T follicular helper cell (primary cell): ENCODE measurements at regions not wholly inside any gene's neighbourhood (a gene's known extent, or its start where the extent isn't known, plus 50 kb on each side); places are given as distances from the start of the nearest gene placed in this dataset.

Experiments used
- DNase-seq: peaks from one replicate; pipeline ENCODE4 v3.0.0-alpha.2; 2020; ENCODE audit warnings: low read depth

GRCh38 chr20:21653628-21654027 is 51.8 kb upstream of the PAX1 start:
- no peak for DNase-seq

DNA sequence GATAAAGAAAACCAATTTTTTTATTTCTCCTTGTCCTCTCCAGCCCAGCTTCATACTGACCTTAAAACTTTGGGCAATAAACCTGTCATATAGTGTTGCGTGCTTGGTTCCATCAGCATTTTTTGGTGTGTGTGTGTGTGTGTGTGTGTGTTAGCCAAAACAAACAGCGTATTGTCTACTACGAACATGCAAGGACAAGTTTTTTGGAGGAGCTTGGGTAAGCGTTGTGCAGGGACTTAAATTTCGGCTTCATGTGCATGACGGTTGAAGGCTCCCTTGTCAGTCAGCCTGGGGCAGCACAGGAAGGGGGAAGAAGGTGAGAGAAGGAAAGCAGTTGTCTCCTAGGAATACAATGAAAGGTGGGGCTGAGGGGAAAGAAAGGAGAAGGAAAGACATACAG is 62.0 kb upstream of the PAX1 start:
- no peak for DNase-seq

DNA sequence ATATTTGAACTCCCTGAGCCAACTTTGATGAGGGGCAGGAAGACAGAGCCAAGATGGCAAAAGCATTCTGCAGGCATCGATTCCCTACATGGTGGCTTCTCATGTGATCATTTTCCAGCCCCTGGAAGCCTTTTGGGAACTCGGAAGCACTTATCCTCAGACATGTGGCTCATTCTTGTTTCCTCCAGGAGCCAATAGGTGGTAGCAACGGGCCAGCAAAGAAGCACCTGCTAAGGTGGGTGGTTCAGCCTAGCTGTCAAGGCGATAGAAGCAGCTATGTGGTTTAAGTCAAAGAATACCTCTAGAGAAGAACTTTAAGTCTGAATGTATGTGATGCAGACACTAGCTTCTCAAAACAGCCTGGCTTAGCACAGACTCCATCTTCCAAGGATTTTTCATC is 64.9 kb upstream of the PAX1 start:
- no peak for DNase-seq

DNA sequence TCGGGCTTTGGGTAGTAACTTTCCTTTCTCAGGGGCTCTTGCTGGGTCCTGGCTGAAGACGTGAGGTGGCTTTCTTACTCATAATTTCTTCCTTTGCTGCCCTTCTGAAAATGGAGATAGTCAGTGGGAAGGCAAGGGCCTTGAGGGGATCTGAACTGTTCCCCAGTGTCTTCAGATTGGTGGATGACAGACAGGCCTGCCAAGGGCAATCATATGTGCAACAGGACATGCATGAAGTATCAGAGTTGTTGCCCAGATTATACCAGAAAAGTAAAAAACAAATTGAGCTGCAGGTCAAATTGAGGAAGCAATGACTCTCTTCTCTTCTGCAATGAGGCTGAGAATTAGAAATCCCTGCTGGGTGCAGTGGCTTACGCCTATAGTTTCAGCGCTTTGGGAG is 71.6 kb upstream of the PAX1 start:
- DNase-seq = no peak

DNA sequence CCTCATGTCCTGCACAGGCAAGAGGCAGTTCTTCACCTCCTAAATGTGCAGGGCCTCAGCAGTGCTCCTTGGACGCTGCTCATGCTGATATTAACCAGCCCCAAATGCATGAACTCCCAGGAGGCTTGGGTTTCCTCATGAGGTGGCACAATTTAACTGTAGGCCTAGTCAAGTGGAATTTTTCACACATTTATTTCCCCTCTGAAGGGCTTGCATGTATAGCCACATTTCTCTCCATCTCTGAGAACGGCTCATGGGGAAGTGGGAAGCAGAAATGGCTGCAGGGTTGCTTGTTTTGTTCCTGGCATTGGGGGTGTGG is 72.8 kb upstream of the PAX1 start:
- DNase-seq = no peak

DNA sequence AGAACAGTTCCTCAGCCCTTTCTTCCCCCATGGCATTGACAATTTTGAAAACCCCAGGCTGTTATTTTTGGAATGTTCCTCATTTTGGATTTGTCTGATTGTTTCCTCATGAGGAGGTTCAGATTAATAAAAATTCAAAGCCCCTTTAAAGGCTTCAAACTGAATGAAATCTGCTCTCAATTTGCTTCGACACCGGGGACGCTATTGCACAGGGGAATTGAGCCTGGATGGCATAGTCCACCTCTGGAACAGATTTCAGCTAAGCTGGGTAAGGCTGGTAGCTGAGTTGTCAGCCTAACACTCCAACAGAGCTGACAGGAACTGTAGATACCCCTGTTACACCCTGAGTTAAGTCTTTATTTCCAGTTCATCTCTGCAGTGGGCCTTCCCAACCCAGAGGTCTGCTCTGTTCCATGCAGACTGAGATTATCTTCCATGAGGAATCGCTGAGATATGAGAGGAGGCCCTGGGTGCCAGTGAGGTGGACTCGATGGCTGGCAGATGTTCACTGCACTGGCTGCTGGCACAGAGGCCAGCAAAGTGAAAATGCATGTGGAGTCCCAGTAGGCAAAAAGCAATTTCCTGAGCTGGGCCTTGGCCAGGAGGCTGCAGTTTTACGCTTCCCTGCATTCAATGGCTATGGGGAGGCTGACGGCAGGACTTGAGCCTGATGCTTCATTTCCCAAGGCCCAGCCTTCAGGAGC is 73.3 kb upstream of the PAX1 start:
- DNase-seq = no peak

DNA sequence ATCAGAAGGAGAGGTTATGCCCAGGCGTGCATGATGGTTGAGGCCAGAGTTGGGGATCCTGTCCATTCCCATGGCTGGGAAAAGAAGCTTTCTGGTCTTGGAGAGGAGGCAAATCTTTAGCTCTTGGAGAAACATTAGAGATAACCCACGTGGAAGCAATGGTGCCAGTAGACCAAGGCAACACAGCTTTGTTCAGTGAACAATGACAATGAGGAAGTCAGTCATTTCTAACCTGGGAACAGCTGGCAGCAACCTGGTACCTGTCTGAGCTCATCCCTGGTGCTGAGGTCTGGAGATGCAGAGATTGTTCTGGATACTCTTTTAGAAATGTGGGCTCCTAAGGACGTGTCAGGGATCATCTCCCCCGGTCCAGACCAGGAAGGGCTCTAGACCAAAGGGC is 76.7 kb upstream of the PAX1 start:
- no peak for DNase-seq

GRCh38 chr20:21623781-21624094 is 81.7 kb upstream of the PAX1 start:
- DNase-seq = no peak

- DNase-seq = no peak
Observed at GRCh38 chr20:21623074-21623780, 82.2 kb upstream of the PAX1 start.

DNA sequence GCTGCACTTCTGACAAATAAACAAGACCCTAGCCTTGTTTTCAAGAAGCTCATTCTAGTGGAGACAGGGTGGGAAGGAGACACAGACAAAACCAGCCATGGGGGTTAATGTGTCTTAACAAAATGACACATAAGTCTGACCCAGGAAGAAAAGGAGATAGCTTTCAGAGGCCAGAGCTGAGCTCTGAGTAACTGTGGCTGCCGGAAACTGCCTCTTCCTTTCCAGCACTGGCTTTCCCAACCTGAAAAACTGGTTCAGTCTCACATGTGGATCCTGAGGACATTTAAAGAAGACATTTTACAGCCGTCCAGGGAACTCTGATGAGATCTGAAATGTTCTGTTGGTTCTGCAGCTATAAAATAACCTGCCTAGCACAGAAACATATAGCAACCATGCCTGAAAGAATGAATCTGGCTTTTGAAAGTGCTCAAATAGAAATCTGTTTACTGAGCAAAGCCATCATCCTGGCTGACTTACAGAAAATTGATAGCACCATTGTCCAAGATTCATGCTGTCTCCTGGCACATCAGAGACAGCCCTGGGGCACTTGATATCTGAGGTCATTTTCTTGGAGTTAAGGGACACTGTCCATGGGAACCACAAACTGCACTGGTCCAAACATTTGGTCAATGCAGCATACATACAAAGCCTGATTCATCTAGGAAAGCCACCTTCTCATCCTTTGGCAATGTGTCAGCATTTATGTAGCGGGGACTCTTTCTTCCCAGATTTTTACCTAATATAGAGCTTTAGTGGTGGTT is 83.2 kb upstream of the PAX1 start:
- no peak for DNase-seq

DNA sequence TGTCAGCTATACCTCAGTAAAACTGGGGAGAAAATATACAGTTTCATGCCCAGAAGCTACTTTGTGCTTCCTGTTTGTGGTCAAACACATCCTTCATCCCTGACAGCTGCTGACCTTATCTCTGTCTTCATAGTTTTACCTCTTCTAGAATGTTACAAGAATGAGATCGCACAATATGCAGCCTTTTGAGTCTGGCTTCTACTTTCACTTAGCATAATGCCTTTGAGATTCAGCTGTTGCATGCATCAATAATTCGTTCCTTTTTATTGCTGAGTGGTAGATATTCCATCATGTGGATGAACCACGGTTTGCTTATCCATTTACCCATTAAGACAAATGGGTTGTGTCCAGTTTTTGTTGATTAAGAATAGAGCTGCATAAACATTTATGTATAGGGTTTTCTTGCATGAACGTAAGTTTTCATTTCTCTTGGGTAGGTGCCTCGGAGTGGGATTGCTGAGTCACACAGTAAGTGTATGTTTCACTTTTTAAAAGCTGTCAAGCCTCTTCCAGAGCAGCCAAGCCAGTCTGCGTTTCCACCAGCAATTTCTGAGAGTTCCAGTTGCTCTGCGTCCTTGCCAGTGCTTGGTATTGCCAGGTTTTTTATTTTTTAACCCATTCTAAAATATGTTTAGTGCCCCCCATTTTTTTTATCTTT is 86.6 kb upstream of the PAX1 start:
- DNase-seq = no peak

GRCh38 chr20:21615617-21616080 is 89.8 kb upstream of the PAX1 start:
- peak; percentile 25 for DNase-seq

DNA sequence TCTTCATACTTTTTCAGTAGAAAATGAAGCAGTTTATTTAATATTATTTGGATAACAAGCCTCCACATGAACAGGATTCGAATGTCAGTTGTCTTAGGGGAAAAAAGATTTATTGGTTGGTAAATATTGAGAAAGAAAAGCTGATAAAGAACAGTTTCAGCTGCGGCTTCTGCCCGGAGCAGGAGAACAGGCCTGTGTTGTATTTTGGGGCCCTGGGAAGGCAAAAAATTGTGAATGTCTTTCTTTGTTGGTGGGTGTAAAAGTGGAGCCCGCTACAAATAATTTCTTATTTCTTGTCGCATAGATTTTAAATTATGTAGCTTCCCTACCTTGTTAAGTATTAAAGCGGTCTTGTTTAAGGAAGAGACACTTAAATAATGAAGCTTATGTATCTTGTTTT is 90.5 kb upstream of the PAX1 start:
- DNase-seq = no peak

- no peak for DNase-seq
Observed at GRCh38 chr20:21613512-21613911, 92.0 kb upstream of the PAX1 start.

- no peak for DNase-seq
Observed at GRCh38 chr20:21609981-21610380, 95.5 kb upstream of the PAX1 start.

GRCh38 chr20:21609221-21609620 is 95.4 kb upstream of the NKX2-2 start:
- no peak for DNase-seq

DNA sequence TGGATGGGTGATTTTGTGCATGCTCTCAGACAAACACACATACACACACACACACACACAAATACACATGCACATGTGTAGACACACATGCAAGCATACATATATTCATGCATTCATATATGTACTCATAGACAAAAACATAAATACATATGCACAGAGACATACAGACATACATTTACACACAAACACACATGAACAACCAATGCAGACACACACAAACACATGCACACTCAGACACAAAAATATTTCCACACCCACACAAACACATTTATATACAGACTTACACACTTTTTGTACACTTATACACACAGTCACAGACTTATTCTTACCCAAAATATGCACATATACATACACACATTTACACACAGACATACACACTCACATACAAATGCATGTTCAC is 94.9 kb upstream of the NKX2-2 start:
- no peak for DNase-seq

DNA sequence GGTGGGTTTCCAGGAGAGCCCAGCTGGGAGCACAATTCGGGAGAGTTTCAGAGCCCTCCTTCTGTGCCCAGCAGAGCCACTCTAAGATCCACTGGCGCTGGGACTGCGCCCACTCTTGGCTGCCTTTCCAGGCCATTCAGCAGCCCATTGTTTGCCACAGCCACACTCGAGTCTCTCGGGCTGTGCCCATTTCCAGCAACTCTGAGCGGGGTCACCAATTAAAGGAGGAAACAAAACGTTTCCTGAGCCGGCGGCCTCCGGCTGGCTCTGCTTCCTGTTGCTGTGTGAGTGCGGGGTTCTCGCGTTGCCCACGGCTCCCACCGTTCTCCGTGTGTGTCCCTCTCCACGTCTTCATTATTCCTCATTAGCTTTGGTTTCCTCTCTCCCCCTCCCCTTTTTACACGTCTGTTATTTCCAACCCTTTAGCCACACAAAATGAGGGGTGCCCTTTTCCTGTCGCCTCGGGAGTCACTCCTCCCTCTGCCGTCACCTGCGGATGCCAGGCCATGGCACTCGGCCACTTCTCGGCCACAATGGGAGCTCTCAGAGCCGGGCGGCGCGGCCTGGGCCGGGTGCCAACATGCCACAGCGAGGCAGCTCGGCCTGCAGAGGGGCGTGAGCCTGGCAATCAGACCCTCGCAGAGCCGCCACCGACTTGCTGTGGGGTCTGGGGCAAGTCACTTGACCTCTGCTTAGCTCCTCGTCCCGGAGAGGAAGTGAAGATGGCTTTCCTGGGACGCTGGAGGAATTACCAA is 94.3 kb upstream of the NKX2-2 start:
- DNase-seq = no peak

- DNase-seq = no peak
Observed at GRCh38 chr20:21601799-21602198, 87.9 kb upstream of the NKX2-2 start.

DNA sequence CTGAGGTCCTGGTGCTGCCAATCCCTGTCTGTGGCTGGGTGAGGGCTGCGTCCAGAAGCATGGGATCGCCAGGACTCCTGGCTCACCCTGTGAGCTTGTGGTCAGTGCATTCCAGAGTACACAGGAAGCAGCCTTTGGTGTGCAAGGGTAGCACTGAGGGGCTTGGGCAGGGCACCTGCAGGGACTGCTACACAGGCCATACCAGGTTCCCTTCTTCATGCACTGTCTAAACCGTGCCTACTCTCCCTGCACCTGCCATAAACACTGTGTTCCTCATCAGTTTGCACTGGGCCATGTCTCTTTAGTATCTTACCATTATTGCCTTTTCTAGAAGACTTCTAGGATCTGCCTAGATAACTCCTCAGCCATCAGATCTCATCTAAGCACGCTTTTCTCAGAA is 72.8 kb upstream of the NKX2-2 start:
- no peak for DNase-seq

DNA sequence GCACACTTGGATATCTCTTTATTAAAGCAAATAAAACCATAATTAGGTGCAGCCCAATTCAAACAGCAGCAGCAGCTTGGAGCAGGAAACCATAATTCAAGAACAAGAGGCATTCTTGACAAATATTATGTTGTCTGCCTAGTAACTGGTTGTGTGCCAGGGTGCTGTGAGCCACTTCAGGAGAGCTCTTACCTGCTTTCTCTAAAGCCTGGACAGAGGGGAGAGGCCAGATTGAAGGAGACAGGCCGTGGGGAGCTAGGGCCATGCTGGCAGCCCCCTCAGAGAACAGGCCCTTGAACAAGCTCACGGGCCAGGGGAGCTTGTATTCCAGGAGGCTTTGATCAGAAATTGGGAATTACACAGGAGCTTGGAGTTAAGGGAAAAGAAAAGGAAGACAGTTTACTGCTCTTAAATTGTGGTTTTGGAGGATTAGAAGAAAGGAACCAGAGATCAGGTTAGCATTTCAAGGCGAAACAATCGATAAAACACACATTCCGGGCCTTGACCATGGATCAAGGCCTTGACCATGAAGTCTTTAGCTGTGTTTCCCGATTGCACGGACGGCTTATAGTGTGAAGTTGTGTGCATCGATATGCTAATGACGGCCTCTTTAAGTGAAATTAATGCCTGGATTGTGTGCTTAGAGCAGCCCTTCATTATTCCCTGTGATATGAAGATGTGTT is 69.8 kb upstream of the NKX2-2 start:
- DNase-seq = no peak

DNA sequence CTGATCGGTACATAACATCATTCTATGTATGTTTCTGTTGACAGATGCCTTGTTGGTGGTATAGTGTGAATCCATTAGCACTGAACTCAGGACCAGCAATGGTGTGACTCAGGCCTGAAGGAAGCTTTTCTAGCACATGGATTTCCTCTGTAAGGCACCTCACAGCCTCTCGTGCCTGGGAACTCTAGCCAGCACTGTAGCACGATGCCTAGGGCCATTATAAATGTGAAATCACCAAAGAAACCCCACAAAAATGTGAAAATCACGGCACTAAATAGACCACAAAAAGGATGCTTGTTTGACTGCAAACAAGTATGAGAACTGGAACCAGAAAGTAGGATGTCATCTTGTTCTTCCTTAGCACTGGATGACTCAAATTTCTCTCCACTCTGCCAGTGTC is 63.7 kb upstream of the NKX2-2 start:
- DNase-seq = no peak
